HuH-7.5 (cell line): ENCODE measurements at regions not wholly inside any gene's neighbourhood (a gene's known extent, or its start where the extent isn't known, plus 50 kb on each side); places are given as distances from the start of the nearest gene placed in this dataset.

ENCODE experiments used
- DNase-seq: peaks from one replicate; pipeline ENCODE4 v3.0.0; 2011; ENCODE audit warnings: low spot score

DNA sequence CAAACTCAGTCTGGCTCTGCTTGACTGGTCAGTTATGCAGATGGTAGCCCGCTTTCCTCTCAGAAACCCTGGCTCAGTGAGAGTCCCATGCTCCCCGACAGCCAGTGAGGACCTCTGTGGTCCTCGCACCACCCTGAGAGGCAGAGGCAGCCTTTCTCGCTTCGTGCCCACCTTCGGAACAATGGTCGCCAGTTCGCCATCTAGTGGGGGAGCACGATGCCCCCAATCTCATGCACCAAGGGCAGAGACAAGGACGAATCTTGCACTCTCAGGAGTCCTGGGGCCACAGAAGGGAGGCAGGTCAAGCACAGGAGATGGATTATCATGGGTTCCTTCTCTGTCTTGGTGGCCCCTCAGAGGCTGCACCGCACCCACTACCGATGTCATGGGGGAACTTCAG is 75.2 kb downstream of the RHCG start:
- no peak for DNase-seq

DNA sequence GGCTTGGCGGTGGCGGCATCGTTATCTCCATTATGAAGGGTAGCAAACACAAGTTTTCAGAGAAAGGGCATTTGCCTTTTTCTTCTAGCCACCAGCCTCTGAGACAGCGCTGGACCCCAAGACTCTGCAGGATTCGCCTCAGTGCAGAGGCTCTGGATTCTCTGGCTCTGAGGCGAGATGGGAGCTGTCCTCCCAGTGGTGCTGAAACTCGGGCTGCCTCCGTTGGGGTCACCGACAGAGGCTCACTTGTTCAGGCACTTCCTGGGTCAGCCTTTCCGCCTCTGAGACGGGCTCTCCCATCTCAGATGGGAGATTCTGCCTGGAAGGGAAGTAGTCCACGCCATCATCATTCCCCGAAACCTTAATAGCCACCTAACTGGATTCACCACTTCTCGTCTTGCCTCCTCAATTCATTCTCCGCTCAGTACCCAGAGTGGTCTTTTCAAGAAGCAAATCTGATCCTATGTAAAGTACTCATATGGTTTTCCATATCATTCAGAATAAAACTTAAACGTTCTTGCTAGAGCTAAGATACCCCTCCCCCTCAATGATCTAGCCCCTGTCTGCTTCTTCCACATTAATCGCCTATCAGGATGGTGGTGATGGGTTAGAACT is 76.9 kb downstream of the RHCG start:
- peak; percentile 86 for DNase-seq

DNA sequence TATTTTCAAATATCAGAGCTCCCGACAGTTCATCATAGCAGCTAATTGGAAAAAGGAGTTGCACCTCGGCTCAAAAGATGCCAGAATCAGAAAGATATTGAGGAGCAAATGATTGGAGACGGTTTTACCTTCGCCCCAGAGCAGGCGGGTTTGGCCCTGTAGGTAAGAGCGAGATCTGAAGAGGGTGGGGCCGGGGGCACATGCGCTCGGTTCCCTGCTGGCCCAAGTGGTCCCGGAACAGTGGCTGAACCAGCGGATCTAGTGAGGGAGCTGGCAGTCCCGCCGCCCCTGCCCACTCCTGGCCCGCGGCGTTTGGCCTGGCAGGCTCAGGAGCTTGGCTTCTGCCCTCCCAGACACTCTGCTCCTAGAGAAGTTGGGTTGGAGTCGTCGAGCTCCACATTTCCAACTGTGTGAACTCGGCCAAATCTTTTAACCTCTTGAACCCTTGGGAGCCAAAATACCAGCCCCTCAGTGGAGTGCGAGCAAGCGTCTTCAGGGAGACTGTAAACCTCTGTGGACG is 79.1 kb downstream of the RHCG start:
- DNase-seq, result no peak

DNA sequence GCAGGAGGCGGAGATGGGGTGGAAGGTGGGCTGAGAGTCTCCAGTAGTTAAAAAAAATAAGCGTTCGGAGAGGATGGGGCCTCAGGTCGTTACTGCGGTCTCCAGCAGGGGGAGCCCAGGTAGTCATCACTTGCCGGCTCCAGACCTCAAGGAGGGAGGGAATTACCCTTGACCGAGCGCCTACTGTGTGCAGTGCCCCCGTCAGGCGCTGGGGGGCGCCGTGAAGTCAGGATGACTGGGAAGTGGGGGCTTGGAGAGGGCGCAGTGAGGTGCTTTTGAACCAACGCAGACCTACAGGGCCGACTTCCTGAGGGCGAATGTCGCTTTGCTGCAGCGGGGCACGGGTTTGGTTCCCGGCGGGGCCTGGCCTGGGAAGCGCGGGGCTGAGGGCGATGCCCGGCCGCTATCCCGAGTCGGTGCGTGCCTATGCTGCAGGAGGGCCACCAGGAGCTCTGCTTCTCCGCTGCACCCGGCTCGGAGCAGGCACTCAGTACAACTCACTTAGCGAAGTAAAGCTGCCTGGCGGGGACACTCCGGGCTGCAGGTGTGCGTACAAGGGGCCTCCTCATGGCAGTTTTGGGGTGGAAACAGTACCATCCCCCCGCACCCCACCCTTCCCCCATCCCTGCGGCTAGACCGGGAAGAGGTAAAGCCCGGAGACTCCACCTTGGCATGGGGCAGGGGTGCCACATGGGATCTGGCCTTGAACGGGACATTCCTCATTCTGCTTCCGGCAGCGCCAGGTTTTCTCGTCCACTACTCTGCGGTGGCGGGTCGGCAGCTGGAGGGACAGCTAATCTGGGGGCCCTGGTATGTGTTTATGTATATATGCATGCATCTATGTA is 79.8 kb downstream of the RHCG start:
- DNase-seq, result peak; percentile 93

DNA sequence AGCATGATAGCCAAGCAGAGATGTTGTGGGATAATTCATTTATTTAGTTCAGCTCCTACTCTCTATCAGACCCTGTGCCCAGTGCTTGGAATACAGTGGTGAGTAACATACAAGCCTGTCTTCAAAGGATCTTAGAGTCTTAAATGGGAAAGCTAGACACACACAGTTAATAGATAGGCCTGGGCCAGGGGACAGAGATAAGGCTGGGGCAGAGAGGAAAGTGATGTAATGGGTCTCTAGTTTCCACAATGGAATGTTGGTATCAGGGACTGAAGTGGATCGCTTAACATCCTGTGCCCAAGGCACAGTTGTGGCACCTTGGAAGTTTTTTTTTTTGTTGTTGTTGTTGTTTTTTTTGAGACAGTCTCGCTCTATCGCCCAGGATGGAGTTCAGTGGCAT is 79.9 kb upstream of the POLG start:
- no peak for DNase-seq

DNA sequence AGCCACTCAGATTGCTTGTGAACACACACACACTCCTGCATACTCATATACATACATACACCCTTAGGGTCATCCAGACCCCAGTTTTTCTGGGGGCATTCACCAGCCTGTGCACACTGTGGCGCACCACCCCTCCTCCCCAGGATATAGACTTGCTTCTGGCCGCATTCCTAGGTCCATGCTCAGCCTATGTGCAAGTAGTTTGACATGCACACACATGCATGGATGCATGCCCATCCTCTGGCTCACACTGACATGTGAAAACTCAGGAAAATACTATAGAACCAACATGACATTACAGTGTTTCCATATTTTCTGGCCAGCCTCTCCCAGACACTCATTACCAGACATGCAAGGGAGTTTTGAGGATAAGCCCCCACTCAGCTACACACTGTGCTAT is 79.3 kb upstream of the POLG start:
- DNase-seq, result no peak

DNA sequence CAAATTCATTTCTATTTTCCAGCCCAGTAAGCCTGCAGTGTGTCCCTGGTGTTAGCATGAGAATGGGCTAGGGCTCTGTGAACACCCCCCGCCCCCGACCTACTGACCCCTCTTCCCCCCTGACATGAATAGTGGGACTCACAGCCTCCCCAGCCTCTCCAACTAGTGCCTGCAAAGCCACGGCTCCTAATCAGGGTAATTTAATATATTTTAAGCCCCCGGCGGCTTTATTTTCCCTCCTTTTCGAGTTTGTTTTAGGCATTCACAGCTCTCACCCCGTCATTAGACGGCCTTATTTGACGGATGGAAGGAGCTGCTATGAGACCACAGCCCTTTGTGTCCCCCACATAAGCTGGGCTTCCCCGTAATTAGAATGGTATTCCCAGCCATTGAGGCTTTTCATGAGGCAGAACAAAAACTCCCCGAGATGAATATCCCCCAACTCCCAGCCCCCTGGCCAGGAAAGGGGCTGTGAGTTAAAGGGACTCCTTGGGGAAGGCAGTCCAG is 78.3 kb upstream of the POLG start:
- DNase-seq, result no peak

DNA sequence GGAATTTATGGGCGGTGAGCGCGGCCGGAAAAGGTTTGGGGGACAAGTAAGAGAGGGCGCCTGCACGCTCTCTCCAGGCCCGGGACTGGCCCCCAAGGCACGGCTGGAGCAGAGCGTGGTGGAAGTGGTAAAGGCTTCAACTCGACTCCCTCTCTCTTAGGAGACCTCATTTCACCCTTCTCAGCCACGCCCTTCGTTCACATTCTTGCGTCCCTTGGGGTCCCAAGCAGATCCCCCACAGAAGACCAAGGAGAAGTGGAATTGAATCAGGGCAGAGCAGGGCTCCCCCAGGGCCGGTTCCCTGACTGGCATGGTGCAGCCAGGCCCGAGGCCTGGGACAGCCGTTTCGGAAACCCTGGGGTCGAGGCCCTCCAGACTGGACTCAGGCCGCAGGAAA is 75.4 kb upstream of the POLG start:
- no peak for DNase-seq

DNA sequence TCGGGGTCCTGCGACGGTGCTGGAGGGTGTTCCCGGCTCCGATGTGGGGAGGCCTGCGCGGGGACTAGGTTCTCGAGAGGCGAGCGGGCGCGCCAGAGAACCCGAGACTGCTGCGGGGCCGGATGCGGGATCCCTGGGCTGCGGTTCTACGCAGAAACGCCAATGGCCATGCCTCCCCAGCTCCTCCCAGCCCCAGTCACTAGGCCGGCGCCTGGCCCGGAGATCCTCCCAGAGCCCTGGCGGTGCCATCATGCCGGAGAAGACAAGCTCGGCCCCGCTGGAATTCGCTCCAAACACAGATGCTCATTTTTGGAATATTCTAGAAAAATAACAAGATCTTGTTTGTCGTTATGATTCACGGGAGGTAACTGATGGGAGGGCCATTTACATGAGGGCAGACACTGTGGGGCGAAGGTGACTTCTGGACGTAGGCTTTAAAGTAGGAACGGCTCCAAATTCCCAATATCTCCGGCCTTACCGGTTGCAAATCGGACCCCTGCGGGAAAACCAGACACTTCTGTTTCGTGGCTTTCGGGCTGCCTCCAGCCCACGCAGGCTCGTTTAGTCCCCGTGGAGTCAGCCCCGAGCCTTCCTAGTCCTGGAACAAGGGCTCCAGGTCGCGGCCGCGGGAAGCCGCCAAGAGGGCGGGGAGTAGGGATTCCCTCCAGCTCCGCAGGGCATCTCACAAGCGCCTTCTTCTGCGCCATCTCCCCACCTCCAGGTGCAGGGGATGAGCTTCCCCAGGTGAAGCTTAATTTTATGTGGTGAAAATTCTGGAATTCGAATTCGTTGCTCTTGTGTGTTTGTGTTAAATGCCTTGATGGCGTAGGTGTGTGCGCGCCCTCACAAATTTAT is 74.8 kb upstream of the POLG start:
- DNase-seq, result no peak

DNA sequence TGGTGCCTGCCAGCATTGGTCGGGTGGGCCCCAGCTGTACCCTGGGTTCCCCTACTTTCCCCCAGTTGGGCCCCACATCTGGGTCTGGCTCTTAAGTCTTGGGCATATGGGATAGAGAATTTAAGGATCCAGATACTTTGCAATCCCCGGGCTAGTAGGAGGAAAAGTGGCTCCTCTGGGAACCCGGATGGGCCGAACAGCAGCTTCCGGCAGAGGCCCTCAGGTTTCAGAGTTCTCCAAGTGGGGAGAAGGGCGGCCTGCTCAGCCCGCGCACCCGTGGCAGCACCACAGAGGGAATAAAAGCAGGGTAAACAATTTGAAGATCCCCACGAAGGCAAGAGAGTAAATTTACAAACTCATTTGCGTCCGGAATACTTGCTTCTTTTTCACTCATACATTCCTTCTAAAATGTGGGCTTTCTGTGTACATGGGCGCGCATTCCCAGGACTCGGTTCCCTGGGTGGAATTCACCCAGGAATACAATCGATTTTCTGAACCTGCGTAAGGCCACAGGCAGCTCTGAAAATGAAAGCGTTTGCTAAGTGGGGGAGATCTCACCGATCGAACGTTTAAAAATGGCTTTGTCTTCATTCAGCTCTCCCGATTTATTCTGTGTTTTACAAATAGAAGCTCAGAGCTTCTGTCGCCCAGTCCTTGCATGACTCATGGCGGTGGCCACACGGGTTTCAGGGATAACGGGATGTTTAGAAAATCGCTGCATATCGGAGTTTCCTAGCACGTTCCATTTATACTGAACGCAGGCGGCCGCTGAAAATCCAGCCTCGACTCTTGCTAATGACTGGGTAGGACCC is 74.0 kb upstream of the POLG start:
- no peak for DNase-seq

DNA sequence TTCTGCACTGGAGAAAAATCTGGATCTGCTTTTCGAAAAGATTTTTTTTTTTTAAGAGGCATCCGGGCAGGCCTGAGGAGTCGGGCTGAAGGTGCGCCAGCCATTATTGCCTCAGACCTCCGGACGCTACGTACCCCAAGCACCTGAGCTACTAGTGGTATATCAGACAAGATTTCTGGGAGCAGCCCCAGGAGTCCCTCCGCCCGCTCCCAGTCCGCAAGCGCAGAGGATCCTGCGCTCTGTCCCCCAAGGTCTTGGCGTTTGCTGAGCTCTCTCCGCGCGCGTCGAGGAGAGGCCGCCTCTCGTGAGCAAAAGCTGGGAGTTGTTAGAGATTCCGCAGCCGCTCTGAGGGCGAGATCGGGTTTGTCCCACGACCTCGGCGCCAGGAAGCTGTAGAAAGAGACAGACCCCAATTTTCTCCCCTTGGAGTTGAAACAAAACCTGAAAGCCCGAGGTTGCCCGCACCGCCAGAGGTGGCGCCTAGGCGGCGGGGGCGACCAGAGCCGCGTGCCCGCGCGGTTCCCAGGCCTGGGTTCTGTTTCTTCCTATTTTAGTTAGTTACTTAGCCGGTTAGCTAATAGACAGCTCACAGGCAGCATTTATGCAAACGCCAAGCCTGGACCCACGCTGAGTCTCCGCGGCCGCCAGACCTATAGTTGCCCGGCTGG is 72.5 kb upstream of the POLG start:
- no peak for DNase-seq

DNA sequence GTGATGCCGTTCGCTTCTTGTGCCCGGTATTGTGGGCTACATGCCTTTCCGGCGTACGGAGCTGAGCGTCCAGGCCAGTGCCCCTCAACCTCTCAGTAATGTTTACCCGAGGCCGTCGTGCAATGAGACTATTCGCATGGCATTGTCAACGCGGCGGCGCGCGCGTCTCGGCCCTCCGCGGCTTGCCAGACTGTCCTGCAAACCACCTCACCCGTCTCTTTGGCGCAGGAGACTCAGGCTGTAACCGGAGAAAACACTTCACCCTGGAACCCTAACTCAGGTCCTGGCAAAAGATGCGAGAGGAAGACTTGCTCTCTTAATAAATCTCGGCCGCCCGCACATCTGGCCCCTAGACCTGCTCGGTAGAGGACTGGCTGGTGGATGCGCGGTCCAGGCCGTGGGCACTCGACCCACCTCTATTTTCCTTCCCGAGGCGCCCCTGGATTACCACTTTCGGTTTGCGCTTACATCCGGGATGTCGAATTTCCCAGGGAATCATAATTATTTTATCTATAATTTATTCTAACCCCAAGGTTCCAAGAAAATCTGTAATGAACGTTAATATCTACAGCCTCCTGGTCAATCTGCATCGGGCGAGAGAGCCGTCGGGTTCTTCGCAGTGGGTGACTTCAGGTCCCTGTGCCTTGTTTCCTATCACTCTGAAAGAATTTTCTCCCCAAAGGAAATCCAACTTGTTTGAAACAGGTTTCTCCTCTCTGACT is 71.8 kb upstream of the POLG start:
- no peak for DNase-seq

DNA sequence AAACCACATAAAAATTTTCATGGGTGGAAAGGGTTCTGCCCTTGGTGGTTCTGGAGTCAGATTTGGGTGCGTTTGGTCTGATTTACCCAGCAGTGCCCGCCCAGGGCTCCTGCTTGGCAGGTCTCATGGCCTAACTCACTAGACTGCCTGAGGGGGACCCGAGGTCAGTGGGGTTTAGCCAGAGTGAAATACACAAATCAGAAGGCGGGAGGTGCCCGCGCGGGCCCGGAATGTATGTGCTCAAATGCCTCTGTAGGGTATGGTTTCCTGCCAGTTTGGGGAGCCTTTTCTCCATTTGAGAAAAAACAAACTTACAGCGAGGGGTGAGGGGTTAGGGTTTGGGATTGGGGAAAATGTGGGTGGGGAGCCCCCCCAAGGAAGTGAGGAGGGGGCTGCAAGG is 70.9 kb upstream of the POLG start:
- no peak for DNase-seq

DNA sequence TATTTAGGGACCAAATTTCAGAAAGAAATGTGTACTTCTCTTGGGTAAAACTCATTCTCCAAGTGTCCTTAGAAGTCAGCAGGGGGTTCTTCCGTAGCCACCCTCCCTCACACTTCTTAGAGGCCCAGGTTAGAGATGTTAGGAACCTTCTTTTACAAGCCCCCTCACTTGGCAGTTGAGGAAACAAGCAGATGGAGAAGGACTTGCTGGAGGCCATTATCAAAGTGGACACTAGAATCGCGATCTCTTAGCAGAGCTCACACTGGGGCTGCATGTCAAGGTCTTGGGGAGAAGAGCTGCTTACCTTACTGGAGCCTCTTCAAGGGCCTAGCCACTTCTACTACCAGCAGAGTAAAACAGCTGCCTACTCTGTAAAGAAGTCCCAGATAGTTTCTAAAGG is 69.4 kb upstream of the POLG start:
- DNase-seq, result no peak

DNA sequence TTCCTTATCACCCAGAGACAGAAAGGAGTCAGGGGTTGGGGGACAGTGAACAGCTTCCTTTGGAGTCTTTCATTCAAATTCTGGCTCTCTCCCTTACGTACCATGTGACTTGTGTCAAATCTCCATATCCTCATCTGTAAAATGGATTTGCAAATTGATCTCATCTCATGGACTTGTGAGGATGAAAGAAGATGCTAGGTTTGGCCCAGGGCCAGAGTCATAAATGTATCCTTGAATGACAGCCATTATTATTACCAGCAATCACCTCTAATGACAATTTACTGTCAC is 67.8 kb upstream of the POLG start:
- DNase-seq, result no peak

DNA sequence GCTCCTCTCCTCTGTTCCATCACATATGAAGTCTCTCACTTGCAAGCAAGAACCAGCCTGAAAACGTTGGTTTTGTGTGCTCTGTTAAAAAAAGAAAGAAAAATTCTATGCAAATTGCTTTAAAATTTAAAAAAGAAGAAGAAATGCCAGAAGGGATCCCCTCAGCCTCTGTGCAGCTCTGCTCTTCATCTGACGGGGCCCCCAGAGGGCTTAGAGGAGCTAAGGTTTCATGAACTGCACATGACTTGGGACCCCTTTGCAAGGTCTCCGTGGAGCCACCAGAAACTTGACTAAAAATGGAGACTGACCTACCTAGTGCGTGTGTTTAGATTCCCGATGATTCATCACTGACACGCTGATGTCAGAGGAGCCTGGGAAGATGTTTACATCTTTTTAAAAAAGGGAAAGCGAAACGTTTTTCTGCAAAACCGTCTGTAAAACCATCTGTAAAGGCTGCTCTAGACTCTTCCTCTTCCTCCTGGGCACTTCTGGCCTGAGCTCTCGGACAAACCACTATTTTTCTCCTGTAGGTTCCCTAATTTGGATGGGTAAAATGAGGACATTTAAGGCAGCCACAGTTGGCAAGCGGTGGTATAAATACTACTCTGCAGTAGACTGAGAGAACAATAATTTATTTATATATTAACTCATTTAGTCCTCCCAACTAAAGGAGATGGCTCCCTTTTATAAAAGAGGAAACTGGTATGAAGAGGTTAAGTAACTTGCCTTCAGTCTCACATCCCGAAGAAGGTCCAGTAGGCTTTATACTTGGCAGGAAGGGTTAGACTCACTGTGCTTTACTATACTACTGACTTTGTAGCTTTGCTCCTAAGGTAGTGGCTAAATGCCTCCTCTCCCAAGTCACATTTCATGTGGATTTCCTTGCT is 67.2 kb upstream of the POLG start:
- DNase-seq, result no peak

DNA sequence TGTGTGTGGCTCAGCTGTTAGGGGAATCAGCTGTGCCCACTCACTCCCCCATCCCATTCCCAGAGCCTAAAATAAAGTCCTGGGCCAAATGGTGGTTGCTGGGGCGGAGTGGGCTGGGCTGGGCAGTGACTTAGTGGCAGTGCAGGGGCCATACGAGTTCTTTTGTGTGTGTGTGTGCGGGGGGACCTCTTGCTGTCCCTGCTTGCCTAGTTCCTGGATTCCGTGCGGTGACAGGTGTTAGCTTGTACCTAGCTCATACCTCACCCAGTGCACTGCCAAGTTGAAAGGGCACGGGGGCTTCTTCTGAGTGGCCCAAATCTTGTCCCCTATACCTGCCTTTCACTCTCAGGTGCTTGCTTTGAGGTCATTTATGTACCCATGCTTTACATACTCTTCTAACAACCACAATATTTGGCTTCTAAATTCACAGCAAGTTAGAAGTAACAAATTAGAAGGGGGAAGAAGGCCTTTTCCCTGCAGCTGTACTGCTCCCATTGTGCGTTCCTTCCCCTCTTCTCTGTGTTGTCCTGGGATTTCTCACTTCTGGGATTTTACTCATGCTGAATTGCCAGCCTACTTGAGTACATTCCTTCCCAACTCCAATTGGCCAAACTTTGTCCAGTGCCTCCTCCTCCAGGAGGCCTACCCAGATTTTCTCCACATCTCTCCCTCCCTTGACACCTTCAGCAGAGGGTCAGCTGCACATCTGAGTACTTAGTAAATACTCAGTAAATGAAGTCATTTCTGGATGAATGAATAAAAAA is 66.3 kb upstream of the POLG start:
- DNase-seq, result no peak

DNA sequence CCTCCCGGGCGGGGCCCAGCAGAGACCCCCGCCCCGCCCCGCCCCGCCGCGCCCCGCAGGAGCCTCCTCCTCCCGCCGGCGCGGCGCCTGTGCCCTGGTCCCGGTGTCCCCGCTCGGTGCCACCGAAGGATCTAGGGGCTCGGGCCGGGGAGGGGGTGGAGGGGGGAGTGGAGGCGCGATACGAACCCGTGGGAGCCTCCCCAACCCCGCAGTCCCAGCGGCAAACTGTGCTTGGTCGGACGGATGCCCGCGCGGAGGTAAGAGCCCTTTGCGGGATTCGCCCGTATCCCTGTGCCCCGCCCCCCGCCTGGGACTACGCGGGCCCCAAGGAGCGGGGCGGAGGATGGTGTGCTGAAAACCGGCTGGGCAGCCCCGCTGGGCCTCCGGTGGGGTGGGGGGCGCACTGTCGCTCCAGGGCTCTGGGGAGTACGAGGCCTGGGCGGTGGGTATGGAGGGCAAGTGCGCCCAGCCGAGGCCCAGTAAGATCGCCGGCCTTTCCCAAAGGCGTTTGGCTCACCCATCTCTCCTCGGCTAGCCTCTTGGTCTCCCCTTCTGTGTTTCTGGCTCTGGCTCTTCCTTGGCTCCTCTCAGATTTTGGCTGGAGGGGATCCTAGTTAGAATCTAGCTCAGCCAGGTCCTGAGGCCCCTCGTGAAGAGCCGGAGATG is 65.6 kb upstream of the POLG start:
- no peak for DNase-seq
